ENCODE measurements at regions not wholly inside any gene's neighbourhood (a gene's known extent, or its start where the extent isn't known, plus 50 kb on each side); places are given as distances from the start of the nearest gene placed in this dataset.

DNA sequence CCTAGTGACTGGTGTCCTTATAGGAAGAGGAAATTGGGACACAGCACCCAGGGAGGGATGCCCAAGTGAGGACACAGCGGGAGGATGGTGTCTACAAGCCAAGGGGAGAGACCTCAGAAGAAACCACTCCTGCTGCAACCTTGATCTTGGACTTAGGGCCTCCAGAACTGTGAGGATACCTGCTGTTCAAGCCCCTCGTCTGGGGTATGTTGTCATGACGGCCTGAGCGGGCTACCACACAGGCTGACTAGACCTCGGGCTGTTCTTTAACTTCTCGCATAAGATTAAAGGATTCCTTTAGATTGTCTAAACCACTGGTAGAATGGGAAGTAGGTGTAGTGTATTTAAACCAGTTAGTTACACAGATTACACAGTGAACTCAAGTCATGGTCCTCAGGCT lies 138.3 kb downstream of the ASB1 start:
- TF ChIP-seq CTCF (conservative IDR thresholded peaks at IDR 0.05 in 1 of 2, IDR thresholded peaks at IDR 0.05 in 1 of 2; ENCODE audit: low read depth in 1 of 2, low read length in 2 of 2) (no peak), EZH2 (IDR thresholded peaks at IDR 0.05; ENCODE audit: low read length, missing control alignments) (no peak)

All from fibroblast of lung (primary cell).